ENCODE measurements at regions not wholly inside any gene's neighbourhood (a gene's known extent, or its start where the extent isn't known, plus 50 kb on each side); places are given as distances from the start of the nearest gene placed in this dataset.

- no peak for TF ChIP-seq POLR2AphosphoS5 (IDR thresholded peaks at IDR 0.05; ENCODE audit: low read depth, low read length)
- TF ChIP-seq FOXP2 (optimal IDR thresholded peaks at IDR 0.05; ENCODE audit: borderline replicate concordance, extremely low read depth, extremely low read length, insufficient read depth), result no peak
- TF ChIP-seq REST (IDR thresholded peaks at IDR 0.05; ENCODE audit: insufficient read depth in 1 of 2, low read depth in 2 of 2, low read length in 2 of 2), result no peak
- TF ChIP-seq SIN3A (IDR thresholded peaks at IDR 0.05; ENCODE audit: borderline replicate concordance, insufficient read depth, low read length), result no peak
- TF ChIP-seq TAF1 (IDR thresholded peaks at IDR 0.05; ENCODE audit: borderline replicate concordance, insufficient read depth, low read length), result no peak
These were observed 106.1 kb upstream of the FRG1 start for GRCh38 chr4:189834616-189835015.

GRCh38 chr4:189835505-189835904 lies 105.2 kb upstream of the FRG1 start:
- TF ChIP-seq SIN3A (IDR thresholded peaks at IDR 0.05; ENCODE audit: borderline replicate concordance, insufficient read depth, low read length), result no peak
- TF ChIP-seq POLR2AphosphoS5 (IDR thresholded peaks at IDR 0.05; ENCODE audit: low read depth, low read length), result no peak
- no peak for TF ChIP-seq FOXP2 (optimal IDR thresholded peaks at IDR 0.05; ENCODE audit: borderline replicate concordance, extremely low read depth, extremely low read length, insufficient read depth)
- TF ChIP-seq TAF1 (IDR thresholded peaks at IDR 0.05; ENCODE audit: borderline replicate concordance, insufficient read depth, low read length), result no peak
- TF ChIP-seq REST (IDR thresholded peaks at IDR 0.05; ENCODE audit: insufficient read depth in 1 of 2, low read depth in 2 of 2, low read length in 2 of 2), result no peak

GRCh38 chr4:189837471-189837870 lies 103.2 kb upstream of the FRG1 start:
- TF ChIP-seq FOXP2 (optimal IDR thresholded peaks at IDR 0.05; ENCODE audit: borderline replicate concordance, extremely low read depth, extremely low read length, insufficient read depth), result no peak
- no peak for TF ChIP-seq POLR2AphosphoS5 (IDR thresholded peaks at IDR 0.05; ENCODE audit: low read depth, low read length)
- no peak for TF ChIP-seq TAF1 (IDR thresholded peaks at IDR 0.05; ENCODE audit: borderline replicate concordance, insufficient read depth, low read length)
- no peak for TF ChIP-seq REST (IDR thresholded peaks at IDR 0.05; ENCODE audit: insufficient read depth in 1 of 2, low read depth in 2 of 2, low read length in 2 of 2)
- TF ChIP-seq SIN3A (IDR thresholded peaks at IDR 0.05; ENCODE audit: borderline replicate concordance, insufficient read depth, low read length), result no peak

- TF ChIP-seq SIN3A (IDR thresholded peaks at IDR 0.05; ENCODE audit: borderline replicate concordance, insufficient read depth, low read length) (no peak), TAF1 (IDR thresholded peaks at IDR 0.05; ENCODE audit: borderline replicate concordance, insufficient read depth, low read length) (no peak), FOXP2 (optimal IDR thresholded peaks at IDR 0.05; ENCODE audit: borderline replicate concordance, extremely low read depth, extremely low read length, insufficient read depth) (no peak), REST (IDR thresholded peaks at IDR 0.05; ENCODE audit: insufficient read depth in 1 of 2, low read depth in 2 of 2, low read length in 2 of 2) (no peak), POLR2AphosphoS5 (IDR thresholded peaks at IDR 0.05; ENCODE audit: low read depth, low read length) (no peak)
These were observed 101.7 kb upstream of the FRG1 start for GRCh38 chr4:189838821-189839497.
